HK-2 (cell line): ENCODE measurements at regions not wholly inside any gene's neighbourhood (a gene's known extent, or its start where the extent isn't known, plus 50 kb on each side); places are given as distances from the start of the nearest gene placed in this dataset.
"Not testable (repeated sequence)": the region's sequence is repeated elsewhere in the genome, so short reads cannot be mapped to it uniquely, and the experiment has no call there.

Experiments
- DNase-seq: peaks from one replicate; pipeline ENCODE4 v3.0.0-alpha.2; 2018; ENCODE audit not compliant: unreplicated experiment

DNA sequence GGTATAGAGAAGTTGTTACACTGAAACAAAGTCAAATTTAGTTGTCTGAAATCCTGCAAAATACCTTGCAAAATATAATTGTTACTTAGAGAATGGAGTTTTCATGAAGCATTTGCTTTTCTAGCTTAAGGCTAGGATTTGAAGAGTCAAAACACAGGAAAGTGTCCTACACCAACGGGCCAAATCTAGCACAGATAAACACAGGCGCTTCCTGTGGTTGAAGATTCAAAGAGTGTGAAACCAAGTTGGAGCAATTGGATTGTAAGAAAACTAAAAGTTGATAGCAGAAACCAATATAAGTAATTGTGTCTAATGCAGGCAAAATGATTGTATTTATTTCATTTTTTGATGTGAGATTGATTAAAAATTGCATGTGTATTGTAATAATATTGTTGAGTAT lies 2002.5 kb upstream of the TENM3 start:
- no peak for DNase-seq

GRCh38 chr4:180253419-180253818 lies 1989.8 kb upstream of the TENM3 start:
- no peak for DNase-seq

- DNase-seq: no peak
These were observed 1981.9 kb upstream of the TENM3 start for GRCh38 chr4:180261346-180261745.

GRCh38 chr4:180280076-180280475 lies 1963.1 kb upstream of the TENM3 start:
- no peak for DNase-seq

GRCh38 chr4:180280726-180281297 lies 1962.4 kb upstream of the TENM3 start:
- DNase-seq: no peak

DNA sequence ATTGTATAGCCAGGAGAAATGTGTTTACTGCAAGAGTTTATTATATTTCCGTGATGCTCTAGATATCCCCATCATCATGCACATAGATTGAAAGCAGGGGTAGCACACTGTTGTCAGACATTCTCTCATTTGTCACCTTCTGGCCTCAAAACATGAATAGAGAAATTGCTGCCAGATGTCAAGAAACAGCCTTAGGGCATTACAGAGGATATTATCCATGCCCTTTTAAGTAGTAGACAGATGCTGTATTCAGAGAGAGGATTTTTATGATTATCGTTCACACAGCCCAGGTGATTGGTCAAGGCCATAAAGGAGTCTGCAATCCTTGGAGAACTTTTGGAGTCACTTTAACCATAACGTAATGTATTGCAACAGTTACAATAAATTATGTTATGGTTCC lies 1961.5 kb upstream of the TENM3 start:
- DNase-seq: no peak

GRCh38 chr4:180284267-180284666 lies 1958.9 kb upstream of the TENM3 start:
- DNase-seq: no peak

DNA sequence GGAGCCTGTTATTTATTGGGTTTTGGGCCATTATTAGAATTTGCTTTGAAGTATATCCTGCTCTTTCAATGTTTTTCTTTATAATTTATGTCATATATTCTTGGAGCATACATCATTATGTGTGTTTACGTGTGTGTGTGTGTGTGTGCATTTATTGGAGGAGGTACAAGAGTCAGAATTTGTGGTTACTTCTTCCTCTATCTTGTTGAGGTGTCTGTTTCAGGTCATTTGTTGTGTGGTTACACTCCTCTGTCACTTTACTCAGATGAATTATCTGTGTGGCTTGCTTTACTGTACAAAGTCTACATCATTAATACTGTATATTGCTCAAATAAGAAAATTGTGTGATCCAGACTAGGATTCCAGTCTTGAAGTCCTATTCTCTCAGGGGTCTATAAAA lies 1957.4 kb upstream of the TENM3 start:
- no peak for DNase-seq

DNA sequence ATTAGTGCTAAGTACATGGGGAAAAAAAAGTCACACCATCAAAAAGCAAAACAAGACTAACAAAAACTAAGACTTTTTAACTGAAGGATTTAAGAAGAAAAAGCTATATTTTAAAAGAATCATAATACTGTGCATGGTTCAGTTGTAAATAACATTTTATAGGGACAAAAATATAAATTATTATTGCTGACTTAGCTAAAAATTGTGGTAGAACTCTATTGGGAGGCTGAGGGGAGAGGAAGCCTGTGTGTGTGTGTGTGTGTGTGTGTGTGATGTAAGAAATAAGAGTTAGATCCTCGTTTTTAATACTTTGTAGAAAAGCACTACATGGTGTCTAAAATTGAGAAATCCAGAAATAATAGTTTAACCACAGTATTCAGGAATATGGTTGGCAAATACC lies 1950.9 kb upstream of the TENM3 start:
- DNase-seq: no peak

GRCh38 chr4:180296036-180296599 lies 1947.1 kb upstream of the TENM3 start:
- no peak for DNase-seq

DNA sequence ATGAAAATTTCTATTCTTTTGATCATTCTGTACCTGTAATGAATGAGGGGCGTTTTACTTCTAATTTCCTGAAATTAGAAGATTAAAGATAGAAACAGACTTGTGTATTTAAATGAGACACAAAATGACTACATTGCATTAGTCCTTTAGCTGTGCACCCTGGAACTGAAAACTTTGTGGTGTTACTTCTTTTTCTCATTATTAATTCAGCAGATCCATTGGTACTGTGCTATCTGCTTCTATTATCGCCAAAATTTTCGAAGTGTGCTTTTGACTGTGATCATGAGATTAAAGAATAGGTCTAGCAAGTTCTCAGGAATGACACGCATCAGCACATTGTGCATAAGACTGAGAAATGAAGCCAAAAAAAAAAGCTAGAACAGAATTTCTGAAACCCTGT lies 1938.9 kb upstream of the TENM3 start:
- DNase-seq: no peak

DNA sequence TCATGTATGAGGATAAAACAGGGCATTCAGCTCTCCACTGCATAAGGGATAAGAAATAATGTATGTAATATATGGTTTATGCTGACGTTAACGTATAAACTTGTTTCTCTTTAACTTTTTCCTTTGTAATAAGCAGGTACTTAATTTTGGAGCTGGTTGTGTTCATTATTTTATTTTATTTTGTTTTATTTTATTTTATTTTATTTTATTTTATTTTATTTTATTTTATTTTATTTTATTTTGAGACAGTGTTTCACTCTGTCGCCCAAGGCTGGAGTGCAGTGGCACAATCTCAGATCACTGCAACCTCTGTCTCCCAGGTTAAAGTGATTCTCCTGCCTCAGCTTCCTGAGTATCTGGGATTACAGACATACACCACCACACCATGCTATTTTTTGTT lies 1932.6 kb upstream of the TENM3 start:
- no peak for DNase-seq

- DNase-seq: no peak
These were observed 1928.2 kb upstream of the TENM3 start for GRCh38 chr4:180314972-180315371.

- DNase-seq: no peak
These were observed 1912.7 kb upstream of the TENM3 start for GRCh38 chr4:180330521-180330920.

DNA sequence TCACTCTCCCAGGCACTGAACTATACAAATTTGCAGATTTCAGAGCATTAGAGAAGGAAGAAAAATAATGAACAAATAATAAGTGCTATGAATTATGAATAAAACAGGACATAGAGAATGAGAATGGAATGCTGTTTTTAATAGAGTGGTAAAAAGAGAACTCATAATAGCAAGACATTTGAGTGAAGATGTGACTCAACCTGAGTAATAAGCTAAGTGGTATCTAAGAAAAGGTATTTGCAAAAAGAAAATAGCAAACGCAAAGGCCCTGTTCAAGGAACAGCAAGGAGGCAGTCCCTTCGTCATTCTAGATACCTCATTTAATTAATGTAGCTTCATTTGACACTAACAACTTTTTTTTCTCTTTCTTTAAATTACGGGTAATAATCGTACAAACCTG lies 1910.0 kb upstream of the TENM3 start:
- no peak for DNase-seq

- no peak for DNase-seq
These were observed 1907.6 kb upstream of the TENM3 start for GRCh38 chr4:180335566-180335965.

- DNase-seq: no peak
These were observed 1906.6 kb upstream of the TENM3 start for GRCh38 chr4:180336494-180337090.

GRCh38 chr4:180341926-180342325 lies 1901.3 kb upstream of the TENM3 start:
- no peak for DNase-seq

DNA sequence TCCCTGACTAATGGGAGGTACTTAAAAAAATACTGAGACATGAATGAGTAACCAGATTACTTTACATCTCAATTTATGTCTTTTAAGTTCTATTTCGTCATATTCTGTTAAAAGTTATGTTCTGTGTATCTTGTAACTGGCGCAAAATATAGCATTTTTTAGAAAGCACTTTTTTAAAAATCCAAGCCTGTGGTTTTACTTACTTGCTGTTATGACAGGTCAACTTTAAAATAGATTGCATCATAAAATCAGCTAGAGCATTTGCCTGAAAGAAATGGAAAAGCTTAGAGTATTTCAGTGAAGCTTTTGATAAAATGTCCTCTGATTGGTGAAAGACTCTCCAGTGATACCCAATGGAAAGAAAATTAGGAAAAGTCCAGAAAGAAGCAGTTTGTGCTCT lies 1892.3 kb upstream of the TENM3 start:
- no peak for DNase-seq

DNA sequence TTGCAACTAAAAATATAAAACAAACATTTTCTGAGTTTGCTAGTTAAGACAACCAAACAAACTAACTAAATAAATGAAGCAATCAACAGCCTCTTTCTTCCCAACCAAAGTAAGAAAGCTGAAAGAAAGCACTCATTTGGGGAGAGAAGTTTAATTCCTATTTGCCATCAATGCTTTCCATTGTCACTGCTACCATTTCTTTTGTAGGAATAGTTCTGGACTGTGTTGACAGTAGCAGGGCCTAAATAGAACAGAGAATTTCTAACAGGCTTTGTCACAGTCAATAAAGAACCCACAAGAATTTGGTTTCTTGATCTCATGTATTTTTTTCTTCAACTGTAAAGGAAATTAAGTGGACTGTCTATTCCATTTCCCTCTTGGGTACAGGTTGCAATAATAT lies 1886.4 kb upstream of the TENM3 start:
- no peak for DNase-seq

DNA sequence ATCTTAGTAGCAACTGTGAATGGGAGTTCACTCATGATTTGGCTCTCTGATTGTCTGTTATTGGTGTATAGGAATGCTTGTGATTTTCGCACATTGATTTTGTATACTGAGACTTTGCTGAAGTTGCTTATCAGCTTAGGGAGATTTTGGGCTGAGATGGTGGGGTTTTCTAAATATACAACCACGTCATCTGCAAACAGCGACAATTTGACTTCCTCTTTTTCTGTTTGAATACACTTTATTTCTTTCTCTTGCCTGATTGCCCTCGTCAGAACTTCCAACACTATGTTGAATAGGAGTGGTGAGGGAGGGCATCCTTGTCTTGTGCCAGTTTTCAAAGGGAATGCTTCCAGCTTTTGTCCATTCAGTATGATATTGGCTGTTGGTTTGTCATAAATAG lies 1883.1 kb upstream of the TENM3 start:
- DNase-seq: not testable (repeated sequence)

DNA sequence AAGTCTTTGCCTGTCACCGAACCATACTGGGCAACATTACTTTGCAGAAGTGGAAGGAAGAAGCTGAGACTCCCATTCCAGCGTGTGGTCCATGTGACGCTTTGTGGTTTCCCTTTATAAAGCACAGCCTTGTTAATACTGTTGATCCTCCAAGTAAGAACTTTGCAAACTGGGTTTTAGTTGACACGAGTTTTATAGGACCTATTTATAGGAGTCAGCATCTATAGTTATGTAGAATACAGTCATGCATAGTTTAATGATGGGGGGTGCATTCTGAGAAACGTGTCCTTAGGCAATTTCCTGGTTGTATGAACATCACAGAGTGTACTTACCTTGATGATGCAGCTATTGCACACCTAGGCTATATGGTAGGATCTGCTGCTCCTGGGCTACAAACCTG lies 1879.4 kb upstream of the TENM3 start:
- DNase-seq: no peak

DNA sequence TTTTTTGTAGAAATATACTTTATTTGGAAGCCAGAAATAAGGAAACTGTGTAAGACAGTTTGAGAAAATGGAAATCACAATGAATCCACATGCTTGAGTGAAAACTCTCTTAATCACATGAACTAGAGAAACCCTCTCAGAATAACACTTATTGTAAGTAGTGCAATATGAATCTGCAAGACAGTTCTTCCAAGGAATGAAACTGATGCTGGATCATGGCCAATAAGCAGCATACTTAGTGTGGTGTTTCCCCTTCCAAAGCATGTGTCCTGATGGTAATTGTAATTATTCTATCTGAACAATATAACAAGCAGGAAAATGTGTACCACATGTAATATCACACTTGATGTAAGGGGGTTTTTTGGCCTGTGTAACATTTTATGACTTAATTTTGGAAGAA lies 1870.5 kb upstream of the TENM3 start:
- DNase-seq: no peak

GRCh38 chr4:180377741-180378140 lies 1865.5 kb upstream of the TENM3 start:
- no peak for DNase-seq
